KBM-7 (cell line): ENCODE measurements at regions not wholly inside any gene's neighbourhood (a gene's known extent, or its start where the extent isn't known, plus 50 kb on each side); places are given as distances from the start of the nearest gene placed in this dataset.
"Not testable (repeated sequence)": the region's sequence is repeated elsewhere in the genome, so short reads cannot be mapped to it uniquely, and the experiment has no call there.

Experiments
- DNase-seq: peaks from one replicate; pipeline ENCODE4 v3.0.0-alpha.2; 2015
- in situ Hi-C: fragments of 300-500 bp; cut with MboI; formaldehyde crosslinking; loops from 2 replicates; pipeline ENCODE4 v1.14.3; 2020; ENCODE audit warnings: low sequenced_read_pairs, low pct_unique_long_range_greater_than_20kb, mixed read lengths

DNA sequence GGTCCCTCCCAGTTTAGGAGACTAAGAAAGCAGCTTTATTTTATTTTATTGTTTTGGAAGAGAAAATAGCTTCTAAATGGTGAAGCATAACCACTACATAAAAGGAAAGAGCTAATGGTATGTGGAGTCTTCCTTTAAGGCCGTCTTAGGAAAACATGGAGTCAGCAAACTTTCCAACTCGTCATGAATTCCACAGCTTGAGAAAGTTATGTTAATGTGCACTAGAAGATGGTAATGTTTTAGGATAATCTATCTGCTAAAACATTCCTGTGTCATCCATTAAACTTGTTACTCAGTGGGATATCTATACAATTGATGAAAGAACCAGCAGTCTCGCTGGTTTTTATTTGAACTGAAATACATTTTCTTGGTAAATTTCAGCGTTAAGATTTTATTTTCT is 448.4 kb upstream of the SEL1L start:
- no peak for DNase-seq
- in situ Hi-C loops, result no loop called here

DNA sequence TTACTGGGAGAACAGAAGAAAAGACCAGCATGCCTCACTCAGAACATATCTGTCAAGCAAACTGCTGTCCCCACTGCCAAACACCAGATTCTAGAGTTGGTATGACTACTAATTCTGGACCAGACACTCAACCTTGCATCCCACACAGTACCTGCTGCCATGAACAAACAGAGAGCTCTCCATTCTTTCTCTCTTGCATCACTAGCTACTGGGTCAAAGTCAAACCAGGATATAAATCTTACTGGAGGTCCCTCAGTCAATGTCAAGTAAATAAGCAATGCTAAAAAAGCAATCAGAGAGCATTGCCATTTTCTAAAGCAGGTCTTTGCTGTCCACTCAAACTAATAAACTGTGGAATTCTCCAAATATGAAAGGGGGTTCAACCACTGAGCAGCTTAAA is 452.4 kb upstream of the SEL1L start:
- in situ Hi-C loops, result no loop called here
- DNase-seq, result no peak

DNA sequence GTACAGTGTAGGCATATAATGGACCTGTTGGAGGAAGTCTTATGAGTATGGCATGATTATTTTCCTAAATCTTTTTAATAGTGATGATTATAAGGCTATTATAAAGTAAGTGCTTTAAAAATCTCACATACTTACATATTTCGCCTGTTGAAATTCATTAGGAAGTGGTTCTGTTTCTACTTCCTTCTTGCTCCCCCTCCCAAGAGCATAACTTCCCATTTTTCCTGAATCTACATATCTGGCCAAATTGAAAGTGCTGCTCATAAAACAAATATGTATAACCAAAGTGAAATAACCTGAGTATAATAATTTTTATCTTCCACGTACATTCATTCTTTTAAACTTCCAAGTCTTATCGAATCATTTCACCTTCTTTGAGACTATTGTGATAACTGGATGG is 455.6 kb upstream of the SEL1L start:
- in situ Hi-C loops, result no loop called here
- DNase-seq, result peak; percentile 3

DNA sequence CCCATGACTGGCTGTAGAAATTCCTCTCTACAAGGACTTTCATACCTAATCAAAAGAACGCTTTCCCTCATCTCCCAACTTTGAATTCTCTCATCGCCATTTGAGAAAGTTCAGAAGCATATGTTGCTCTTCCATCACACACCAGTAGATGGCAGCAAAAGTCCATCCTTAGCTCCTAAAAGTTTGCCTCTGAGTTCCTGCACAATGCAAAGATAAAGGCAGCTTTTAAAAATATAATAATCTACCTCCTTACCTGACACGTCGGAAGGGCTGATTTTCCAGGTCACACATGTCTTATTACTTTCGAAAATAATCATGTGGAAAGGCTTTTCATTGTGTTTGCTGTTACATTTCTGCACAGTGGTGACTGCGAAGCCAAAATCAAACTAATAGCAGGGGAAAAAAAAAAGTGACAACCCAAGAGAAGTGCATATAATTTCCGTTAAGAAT is 456.7 kb upstream of the SEL1L start:
- peak; percentile 63 for DNase-seq
- in situ Hi-C loops, result no loop called here

- DNase-seq, result no peak
These were observed 458.3 kb upstream of the SEL1L start for GRCh38 chr14:81991998-81992397.

DNA sequence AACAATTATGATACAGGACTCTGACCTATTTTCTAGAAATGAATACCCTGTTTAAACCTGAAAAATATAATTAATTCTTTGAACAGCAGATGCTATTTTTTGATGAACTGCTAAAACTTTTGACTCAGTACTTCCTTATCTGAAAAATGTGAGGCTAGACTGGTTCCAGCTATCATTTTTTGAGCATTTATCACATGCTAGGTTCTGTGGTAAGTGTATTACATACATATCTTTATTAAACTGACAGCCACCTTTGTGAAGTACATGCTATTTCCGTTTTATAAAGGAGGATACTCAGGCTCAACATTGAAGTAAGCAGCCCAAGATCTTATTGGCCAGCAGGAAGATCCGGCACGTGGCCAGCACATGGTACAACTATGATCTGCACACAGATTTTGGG is 459.8 kb upstream of the SEL1L start:
- in situ Hi-C loops, result no loop called here

More at GRCh38 chr14:81991998-81992397, 458.3 kb upstream of the SEL1L start:
- in situ Hi-C loops, result no loop called here

DNA sequence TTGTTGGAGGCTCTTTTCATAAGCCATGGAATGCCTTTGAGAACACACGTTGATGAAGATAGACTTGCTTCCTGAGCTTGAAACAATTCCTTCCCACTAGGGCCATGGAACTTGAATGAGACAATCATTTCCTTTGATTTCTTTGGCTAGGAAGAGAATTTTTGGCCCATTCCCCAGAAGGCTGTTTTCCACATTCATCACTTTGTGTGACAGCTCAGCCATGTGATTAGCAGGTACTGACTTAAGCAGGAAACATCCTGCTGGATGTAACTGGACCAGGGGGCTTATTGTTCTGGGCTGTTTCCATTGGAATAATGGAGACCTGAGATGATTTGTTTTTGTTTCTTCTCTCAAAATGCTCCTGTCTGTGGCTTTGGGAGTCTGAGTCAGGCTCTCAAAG is 469.8 kb upstream of the SEL1L start:
- no peak for DNase-seq
- in situ Hi-C loops, result no loop called here

More for the DNA sequence above, 459.8 kb upstream of the SEL1L start:
- DNase-seq, result no peak

DNA sequence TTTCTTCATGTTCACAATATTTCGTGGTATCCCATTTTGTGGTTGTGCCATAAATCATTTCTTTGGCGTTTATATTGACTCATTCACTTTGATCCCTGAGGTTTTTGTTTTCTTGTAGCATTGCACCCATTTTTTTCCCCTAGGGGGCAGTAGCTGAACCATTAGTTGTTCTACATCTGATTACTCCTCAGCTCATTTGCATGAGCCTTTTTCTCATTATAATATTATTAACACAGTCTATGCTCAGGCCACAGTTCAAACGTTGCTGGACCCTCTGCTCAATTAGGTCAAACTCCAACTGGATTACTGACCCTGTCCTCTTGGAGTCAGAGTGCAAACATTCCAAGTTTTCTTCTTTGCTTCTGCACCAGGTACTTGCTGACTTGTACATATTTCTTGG is 475.4 kb upstream of the SEL1L start:
- peak; percentile 15 for DNase-seq
- in situ Hi-C loops, result no loop called here

DNA sequence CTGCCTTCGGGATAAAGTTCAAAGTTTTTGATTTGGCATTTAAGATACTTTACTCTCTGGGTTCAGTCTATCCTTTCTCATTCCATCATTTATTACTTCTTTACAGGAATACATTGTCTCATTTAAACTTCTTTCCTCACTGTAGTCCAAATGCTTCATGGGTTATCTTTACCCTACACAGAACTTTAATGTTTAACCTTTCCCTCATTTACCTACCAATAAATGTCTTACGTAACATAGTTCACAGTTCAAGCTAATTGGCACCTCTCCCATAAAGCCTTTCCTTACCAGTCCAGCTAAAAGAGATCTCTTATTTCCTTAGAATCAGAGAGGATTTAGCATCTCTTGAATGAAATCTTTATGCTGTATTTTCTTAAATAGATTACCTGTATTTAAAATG is 476.3 kb upstream of the SEL1L start:
- no peak for DNase-seq
- in situ Hi-C loops, result no loop called here

GRCh38 chr14:82011460-82011859 is 477.8 kb upstream of the SEL1L start:
- in situ Hi-C loops, result no loop called here
- DNase-seq, result no peak

GRCh38 chr14:82029038-82029437 is 495.4 kb upstream of the SEL1L start:
- no peak for DNase-seq
- in situ Hi-C loops, result no loop called here

DNA sequence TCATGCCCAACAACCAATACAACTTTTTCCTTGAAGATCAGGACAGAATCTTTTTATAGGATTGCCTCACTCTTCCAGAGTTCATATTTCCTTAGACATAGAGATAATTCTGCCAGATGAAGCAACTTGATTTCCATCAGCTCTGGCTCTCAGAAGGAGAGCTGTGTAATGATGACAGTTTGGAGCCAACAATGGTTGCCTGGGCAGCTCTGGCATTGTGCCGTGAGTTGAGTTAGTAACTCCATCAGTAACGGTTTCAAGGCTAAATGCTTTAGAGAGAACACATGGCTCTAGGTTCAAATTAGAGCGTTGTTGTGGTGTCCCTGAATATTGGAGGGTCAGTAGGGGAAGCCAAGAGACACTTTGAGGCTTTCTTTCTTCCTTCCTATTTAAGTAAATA is 501.7 kb upstream of the SEL1L start:
- in situ Hi-C loops, result no loop called here

GRCh38 chr14:82038066-82038465 is 504.4 kb upstream of the SEL1L start:
- in situ Hi-C loops, DNase-seq: not testable (repeated sequence)

More for the DNA sequence above, 501.7 kb upstream of the SEL1L start:
- no peak for DNase-seq

GRCh38 chr14:82045339-82045738 is 511.7 kb upstream of the SEL1L start:
- DNase-seq, result no peak
- in situ Hi-C loops, result no loop called here

DNA sequence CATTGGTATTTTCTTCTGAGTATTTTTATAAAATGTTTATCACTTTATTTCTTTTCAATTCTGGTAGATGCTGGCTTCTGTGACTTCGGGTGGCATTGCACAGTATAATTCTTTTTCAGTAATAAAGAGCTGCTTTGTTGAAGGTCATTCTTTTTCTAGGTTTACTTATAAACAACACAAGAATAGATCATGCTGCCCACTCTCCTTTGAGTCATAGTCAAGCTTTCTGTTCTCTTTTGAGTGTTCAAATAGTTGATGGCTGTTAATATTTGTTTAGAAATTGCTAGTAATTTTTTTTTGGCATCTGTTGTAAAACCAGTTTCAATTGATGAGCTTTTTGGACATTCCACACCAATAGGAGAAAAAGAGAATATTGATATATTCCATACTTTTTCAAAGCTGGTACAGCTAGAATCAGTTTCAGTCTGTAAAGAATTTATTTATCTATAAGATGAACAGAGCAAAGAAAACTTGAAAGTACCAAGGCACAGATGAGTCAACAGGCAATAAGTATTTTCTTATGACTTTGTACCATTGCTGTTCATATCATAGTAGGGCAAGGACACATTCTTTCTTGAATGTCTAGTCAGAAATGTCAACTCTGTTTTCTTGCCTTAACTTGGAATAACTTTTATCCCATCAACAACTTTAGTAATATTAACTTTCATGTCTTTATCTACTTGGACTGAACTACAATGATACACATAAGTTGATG is 513.0 kb upstream of the SEL1L start:
- DNase-seq, result no peak
- in situ Hi-C loops, result no loop called here

- in situ Hi-C loops, result no loop called here
- DNase-seq, result peak; percentile 22
These were observed 514.3 kb upstream of the SEL1L start for GRCh38 chr14:82047777-82048470.

GRCh38 chr14:82052778-82053177 is 519.1 kb upstream of the SEL1L start:
- in situ Hi-C loops, result no loop called here
- no peak for DNase-seq

GRCh38 chr14:82055515-82056115 is 522.0 kb upstream of the SEL1L start:
- DNase-seq, result no peak
- in situ Hi-C loops, result no loop called here

- DNase-seq, result no peak
- in situ Hi-C loops, result no loop called here
These were observed 526.6 kb upstream of the SEL1L start for GRCh38 chr14:82060219-82060618.

DNA sequence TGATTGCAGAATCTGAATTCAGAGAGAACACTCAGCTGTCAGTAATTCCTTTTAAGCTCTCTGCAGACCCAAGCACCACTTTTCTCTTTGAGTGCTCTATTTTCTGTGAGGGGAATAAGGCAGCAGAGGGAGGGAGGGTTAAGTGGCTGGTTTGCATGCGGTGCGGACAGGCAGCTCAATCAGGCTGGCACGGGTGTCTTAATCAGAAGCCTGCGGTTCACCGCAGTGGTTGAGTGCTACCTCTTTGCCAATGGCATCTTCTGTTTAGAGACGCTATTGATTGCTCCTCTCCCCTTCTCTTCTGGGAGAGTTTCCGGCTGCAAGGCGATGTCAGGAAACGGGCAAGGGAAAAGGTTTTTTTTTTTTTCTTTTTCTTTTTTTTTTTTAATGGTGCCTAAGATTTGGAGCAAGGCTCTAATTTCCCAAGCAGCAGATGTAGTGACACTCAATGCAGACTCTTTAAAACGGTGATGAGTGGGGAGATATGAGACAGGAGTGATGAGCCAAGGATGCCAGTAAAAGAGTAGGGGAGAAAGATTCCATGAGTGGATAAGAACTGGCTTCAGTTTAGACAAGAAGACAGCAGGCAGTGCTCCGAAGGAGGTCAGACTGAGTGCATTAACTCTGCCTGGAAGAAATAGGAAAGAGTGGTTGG is 533.7 kb upstream of the SEL1L start:
- no peak for DNase-seq
- in situ Hi-C loops, result no loop called here
